ENCODE measurements at regions not wholly inside any gene's neighbourhood (a gene's known extent, or its start where the extent isn't known, plus 50 kb on each side); places are given as distances from the start of the nearest gene placed in this dataset.

DNA sequence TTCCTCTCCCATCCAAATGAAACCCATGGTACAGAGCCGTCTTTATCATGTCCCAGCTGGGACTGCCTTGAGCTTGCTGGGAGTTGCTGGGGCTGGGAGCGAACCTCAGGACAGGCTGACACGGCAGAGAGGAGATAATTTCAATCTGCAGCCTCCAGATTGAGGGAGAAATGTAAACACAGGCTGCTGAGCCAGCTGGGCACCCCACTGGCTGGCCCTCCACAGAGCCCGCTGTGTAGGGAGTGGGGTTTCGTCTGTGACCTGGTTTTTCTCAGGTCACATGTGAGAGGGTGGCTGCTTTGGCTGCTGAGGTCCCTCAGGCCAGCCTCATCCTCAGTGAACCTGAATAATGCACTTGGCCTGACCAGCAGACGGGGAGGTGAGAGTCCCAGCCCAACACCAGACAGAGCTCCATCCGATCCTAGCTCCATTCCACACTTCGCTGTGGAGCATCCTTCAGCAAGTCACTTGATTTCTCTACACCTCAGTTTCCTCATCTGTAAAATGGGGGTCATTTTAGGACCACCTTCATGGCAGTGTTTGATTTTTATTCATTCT, 121.6 kb upstream of the MRPS22 start:
- no peak overlapping the region for H3K4me3 ChIP-seq (ENCODE audit: low read depth in 1 of 2, low read length in 2 of 2)
- no peak overlapping the region for H3K4me2 ChIP-seq (ENCODE audit: insufficient read depth, low read length)
- no peaks in the 10 kb centered on the region for H3K36me3 ChIP-seq (ENCODE audit: insufficient read depth, low read length)
- H4K20me1 ChIP-seq (ENCODE audit: insufficient read depth, low read length): no peaks in the 10 kb centered on the region
- TF ChIP-seq CTCF (IDR thresholded peaks at IDR 0.05; ENCODE audit: borderline replicate concordance, extremely low read depth, low read length, poor library complexity, severe bottlenecking) (no peak), EZH2 (IDR thresholded peaks at IDR 0.05; ENCODE audit: borderline replicate concordance, low read depth, low read length, severe bottlenecking) (no peak)
- no peak overlapping the region for H3K9ac ChIP-seq (ENCODE audit: low read depth, low read length)
- H3K27ac ChIP-seq (ENCODE audit: low read length): no peak overlapping the region
- H3K27me3 ChIP-seq (ENCODE audit: insufficient read depth, low read length, poor library complexity): peaks cover 12% of the 10 kb centered on the region
- DNase-seq (no peak), ATAC-seq (ENCODE audit: insufficient read depth, low read depth) (no peak)
- H3K4me1 ChIP-seq (ENCODE audit: insufficient read depth, low read length): no peaks in the 10 kb centered on the region
- no peaks in the 10 kb centered on the region for H3K79me2 ChIP-seq (ENCODE audit: insufficient read depth, low read length)
- no peak overlapping the region for H2AFZ ChIP-seq (ENCODE audit: low read depth, low read length)
- no peaks in the 10 kb centered on the region for H3K9me3 ChIP-seq (ENCODE audit: insufficient read depth, low read length, severe bottlenecking)

GRCh38 chr3:139225548-139225947, 118.3 kb upstream of the MRPS22 start:
- Histone ChIP-seq H2AFZ (ENCODE audit: low read depth, low read length) (no peak overlapping the region), H3K4me1 (ENCODE audit: insufficient read depth, low read length) (no peaks in the 10 kb centered on the region), H3K36me3 (ENCODE audit: insufficient read depth, low read length) (no peaks in the 10 kb centered on the region), H4K20me1 (ENCODE audit: insufficient read depth, low read length) (no peaks in the 10 kb centered on the region), H3K9me3 (ENCODE audit: insufficient read depth, low read length, severe bottlenecking) (no peaks in the 10 kb centered on the region), H3K4me2 (ENCODE audit: insufficient read depth, low read length) (no peak overlapping the region), H3K27ac (ENCODE audit: low read length) (no peak overlapping the region), H3K27me3 (ENCODE audit: insufficient read depth, low read length, poor library complexity) (peaks cover 7% of the 10 kb centered on the region), H3K79me2 (ENCODE audit: insufficient read depth, low read length) (no peaks in the 10 kb centered on the region), H3K4me3 (ENCODE audit: low read depth in 1 of 2, low read length in 2 of 2) (no peak overlapping the region), H3K9ac (ENCODE audit: low read depth, low read length) (no peak overlapping the region)
- ATAC-seq (ENCODE audit: insufficient read depth, low read depth) (no peak), DNase-seq (no peak)
- TF ChIP-seq CTCF (IDR thresholded peaks at IDR 0.05; ENCODE audit: borderline replicate concordance, extremely low read depth, low read length, poor library complexity, severe bottlenecking) (no peak), EZH2 (IDR thresholded peaks at IDR 0.05; ENCODE audit: borderline replicate concordance, low read depth, low read length, severe bottlenecking) (no peak)

GRCh38 chr3:139226731-139227130, 117.1 kb upstream of the MRPS22 start:
- no peaks in the 10 kb centered on the region for H3K79me2 ChIP-seq (ENCODE audit: insufficient read depth, low read length)
- ATAC-seq (ENCODE audit: insufficient read depth, low read depth) (no peak), DNase-seq (no peak)
- H3K4me1 ChIP-seq (ENCODE audit: insufficient read depth, low read length): no peaks in the 10 kb centered on the region
- H3K9me3 ChIP-seq (ENCODE audit: insufficient read depth, low read length, severe bottlenecking): no peaks in the 10 kb centered on the region
- no peaks in the 10 kb centered on the region for H4K20me1 ChIP-seq (ENCODE audit: insufficient read depth, low read length)
- no peak overlapping the region for H3K27ac ChIP-seq (ENCODE audit: low read length)
- H3K27me3 ChIP-seq (ENCODE audit: insufficient read depth, low read length, poor library complexity): peaks cover 7% of the 10 kb centered on the region
- no peak overlapping the region for H2AFZ ChIP-seq (ENCODE audit: low read depth, low read length)
- no peak overlapping the region for H3K9ac ChIP-seq (ENCODE audit: low read depth, low read length)
- TF ChIP-seq EZH2 (IDR thresholded peaks at IDR 0.05; ENCODE audit: borderline replicate concordance, low read depth, low read length, severe bottlenecking): no peak
- no peak for TF ChIP-seq CTCF (IDR thresholded peaks at IDR 0.05; ENCODE audit: borderline replicate concordance, extremely low read depth, low read length, poor library complexity, severe bottlenecking)
- H3K4me2 ChIP-seq (ENCODE audit: insufficient read depth, low read length): no peak overlapping the region
- no peaks in the 10 kb centered on the region for H3K36me3 ChIP-seq (ENCODE audit: insufficient read depth, low read length)
- H3K4me3 ChIP-seq (ENCODE audit: low read depth in 1 of 2, low read length in 2 of 2): no peak overlapping the region

DNA sequence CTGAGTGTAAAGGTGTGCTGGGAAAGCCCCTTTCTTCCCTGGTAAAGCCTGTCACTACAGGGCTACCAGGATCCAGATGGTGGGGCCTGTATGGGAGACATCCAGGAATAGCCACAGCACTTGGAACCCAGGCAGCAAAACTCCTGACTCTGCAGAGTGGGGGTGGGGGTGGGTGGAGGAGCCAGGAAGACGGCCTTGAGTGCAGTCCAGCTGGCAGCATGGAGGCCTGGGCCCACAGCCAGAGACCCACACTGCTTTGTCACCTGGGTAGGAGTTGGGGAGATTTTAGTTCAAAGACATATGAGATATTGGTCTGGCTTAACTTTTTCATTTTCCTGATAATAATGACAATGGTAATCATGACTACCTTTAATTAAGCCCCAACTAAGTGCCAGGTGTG, 116.7 kb upstream of the MRPS22 start:
- H3K4me2 ChIP-seq (ENCODE audit: insufficient read depth, low read length): no peak overlapping the region
- TF ChIP-seq CTCF (IDR thresholded peaks at IDR 0.05; ENCODE audit: borderline replicate concordance, extremely low read depth, low read length, poor library complexity, severe bottlenecking) (no peak), EZH2 (IDR thresholded peaks at IDR 0.05; ENCODE audit: borderline replicate concordance, low read depth, low read length, severe bottlenecking) (no peak)
- no peaks in the 10 kb centered on the region for H3K36me3 ChIP-seq (ENCODE audit: insufficient read depth, low read length)
- no peak overlapping the region for H3K9ac ChIP-seq (ENCODE audit: low read depth, low read length)
- no peaks in the 10 kb centered on the region for H3K79me2 ChIP-seq (ENCODE audit: insufficient read depth, low read length)
- peaks cover 7% of the 10 kb centered on the region for H3K27me3 ChIP-seq (ENCODE audit: insufficient read depth, low read length, poor library complexity)
- no peak overlapping the region for H3K27ac ChIP-seq (ENCODE audit: low read length)
- DNase-seq (no peak), ATAC-seq (ENCODE audit: insufficient read depth, low read depth) (no peak)
- no peaks in the 10 kb centered on the region for H3K4me1 ChIP-seq (ENCODE audit: insufficient read depth, low read length)
- no peak overlapping the region for H2AFZ ChIP-seq (ENCODE audit: low read depth, low read length)
- no peaks in the 10 kb centered on the region for H3K9me3 ChIP-seq (ENCODE audit: insufficient read depth, low read length, severe bottlenecking)
- H4K20me1 ChIP-seq (ENCODE audit: insufficient read depth, low read length): no peaks in the 10 kb centered on the region
- no peak overlapping the region for H3K4me3 ChIP-seq (ENCODE audit: low read depth in 1 of 2, low read length in 2 of 2)

Measured in DND-41 (cell line).